NOMO-1 treated with dmso at 0.1 percent for 144 hours (cell line): ENCODE measurements at regions not wholly inside any gene's neighbourhood (a gene's known extent, or its start where the extent isn't known, plus 50 kb on each side); places are given as distances from the start of the nearest gene placed in this dataset.
"Not testable (repeated sequence)": the region's sequence is repeated elsewhere in the genome, so short reads cannot be mapped to it uniquely, and the experiment has no call there.

Experiments
- DNase-seq: peaks from one replicate; lab custom pipeline; 2025; ENCODE audit not compliant: unreplicated experiment; lab: John Stamatoyannopoulos, UW

DNA sequence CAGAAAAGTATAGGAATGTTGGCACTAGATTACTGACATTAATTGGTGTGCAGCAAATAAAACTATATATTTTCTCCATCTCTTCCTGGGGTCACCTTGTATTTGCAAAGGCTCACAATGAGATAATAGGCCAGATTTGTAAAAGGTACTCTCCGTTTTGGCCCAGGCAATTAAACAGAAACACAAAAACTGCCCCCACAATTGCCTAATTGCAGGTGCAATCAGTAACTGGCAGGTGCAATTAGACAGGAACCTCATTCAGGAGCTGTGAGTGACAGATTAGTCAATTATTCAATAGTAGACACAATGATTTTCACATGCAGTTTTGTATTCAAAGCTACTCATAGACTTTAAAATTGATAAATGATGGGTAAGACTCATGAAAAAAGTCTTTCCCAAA is 451.4 kb upstream of the ID2 start:
- no peak for DNase-seq

DNA sequence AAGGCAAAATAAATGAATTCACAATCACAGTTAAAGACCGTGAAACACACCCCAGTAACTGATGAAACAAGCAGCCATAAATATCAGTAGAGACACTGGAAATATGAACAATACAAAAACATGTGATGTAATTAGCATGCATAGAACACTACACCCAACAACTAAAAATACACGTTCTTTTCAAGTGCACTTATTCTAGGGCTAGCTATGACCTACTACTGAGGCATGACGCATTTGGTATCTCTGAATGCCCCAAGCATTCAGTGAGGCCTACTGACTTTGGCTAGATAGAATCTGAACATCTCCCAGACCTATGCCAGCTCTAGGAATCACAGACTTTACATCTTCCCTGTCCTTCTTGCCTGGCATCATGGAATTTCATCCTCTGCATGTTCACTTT is 450.0 kb upstream of the ID2 start:
- DNase-seq = no peak

DNA sequence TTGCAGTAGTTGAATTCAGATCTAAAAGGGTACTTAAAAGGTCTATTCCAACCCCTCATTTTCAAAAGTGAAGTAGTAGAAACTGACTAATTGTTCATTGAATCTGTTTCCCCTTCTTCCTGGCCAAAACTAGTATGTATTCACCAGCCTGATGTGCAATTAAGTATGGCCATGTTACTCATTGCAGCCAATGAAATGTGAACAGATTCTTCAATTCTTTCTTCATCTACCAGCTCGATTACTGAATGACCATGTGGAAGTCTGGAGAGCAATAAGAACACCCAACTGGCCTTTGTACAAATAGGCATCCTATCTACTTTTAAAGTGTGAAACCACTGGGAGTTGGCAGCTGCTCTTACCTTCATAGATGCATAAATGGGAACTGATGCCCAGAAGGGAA is 449.0 kb upstream of the ID2 start:
- no peak for DNase-seq

DNA sequence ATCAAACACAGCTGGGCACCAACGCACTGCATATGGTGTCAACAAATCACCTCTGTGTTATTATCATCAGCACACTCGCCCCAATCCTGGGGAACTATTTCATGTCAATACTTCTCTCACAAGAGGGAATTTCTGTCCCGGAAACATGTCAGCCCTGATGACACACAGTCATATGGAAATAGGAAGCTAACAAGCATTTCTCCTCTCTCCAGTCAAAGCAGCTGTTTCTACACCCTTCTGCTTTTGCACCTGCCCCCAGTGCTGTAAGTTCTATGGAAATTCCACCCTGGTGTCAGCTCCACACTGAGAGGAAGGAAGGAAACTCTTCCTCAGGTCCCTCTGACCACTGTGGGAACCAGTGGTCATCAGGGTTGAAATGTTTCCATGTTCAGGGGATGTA is 447.6 kb upstream of the ID2 start:
- no peak for DNase-seq

DNA sequence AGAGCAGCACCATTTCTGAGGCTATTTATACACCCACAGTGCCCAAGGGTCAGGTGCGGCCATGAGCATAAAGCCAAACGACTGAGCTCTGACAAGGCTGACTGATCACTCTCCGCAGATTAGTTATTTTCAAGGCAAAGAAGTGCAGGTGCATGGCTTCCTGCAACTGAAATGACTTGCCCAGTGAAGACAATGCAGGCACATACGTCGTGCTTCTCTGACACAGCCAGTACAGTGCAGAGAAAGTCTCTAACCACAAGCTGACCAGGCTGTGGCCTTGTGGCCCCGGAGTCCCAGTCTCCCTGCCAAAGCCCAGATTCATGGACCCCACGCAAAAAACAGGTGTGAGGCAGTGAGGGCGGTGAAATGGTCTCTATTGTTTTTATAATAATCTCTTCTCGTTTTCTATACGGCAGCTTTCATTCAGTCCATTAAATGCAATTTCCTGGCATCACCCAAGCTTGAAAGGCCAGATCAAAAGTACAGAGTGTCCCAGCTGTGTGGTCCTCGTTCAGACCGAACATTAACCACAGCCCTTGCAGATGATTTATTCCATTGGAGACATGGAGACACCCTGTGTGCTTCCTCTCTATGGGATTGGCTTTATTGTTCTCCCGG is 447.0 kb upstream of the ID2 start:
- DNase-seq = no peak

DNA sequence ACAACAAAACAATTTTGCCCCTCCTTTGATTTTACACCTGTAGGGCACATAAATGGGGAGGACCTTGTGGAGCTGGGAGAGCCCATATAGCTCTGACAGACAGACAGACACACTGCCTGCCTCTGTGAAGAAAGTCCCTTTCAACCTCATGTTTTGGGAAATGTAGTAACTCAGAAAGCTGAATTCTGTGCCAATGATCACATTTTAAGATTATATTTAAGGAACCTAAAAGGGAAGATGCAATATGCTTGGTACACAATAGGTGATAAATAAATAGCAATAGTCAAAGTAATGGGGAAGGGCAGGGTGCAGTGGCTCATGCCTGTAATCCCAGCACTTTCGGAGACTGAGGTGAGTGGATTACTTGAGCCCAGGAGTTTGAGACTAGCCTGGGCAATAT is 446.4 kb upstream of the ID2 start:
- DNase-seq = no peak

DNA sequence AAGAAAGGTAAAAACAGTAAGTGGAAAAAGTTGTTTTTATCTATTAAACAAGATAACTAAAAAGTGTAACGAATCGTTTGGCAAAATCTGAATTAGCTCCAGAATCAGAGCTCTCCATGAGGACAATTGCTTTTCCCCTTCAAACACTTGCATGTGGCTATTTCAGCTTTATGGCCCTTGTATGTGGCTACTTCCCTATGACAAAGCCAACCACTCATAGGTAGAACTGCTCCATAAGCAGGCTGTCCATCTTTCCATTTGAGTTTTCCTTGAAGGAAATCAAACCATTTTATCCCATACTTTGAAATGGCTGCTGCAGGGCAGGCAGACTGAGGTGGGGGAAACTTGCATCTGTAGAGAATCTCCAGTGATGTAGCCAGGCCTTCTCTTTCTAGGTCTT is 445.5 kb upstream of the ID2 start:
- DNase-seq = no peak

DNA sequence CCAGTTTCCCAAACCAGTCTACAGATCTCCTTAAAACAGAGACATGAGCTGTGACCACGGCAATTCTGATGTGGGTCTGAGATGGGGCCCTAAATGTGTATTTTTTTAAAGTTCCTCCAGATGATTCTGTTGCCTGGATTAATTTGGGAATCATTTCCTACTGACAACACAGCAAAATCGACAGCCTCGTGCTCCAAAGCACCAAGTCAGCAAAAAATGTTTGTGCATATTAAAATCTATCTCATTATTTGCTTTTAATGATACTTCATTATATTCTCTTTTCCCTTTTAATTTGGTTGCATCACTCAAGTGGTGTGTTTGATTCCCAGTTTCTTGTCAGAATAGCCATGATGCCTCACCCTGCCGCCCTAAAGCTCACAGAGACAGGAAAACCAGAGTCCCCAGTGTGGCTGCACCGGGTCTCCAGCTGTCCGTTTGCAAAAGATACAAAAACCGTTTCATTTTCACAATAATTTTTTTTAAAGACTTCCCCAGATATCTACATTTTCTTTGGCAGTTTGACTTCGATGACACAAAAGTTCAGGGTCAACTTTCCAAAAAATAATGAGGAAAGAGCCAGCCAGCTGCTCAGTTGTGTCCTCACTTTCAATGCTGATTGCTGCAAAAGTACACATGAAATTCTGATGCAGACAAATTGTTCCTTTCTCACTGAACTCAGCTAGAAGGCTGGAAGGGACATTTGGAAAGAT is 443.2 kb upstream of the ID2 start:
- no peak for DNase-seq

DNA sequence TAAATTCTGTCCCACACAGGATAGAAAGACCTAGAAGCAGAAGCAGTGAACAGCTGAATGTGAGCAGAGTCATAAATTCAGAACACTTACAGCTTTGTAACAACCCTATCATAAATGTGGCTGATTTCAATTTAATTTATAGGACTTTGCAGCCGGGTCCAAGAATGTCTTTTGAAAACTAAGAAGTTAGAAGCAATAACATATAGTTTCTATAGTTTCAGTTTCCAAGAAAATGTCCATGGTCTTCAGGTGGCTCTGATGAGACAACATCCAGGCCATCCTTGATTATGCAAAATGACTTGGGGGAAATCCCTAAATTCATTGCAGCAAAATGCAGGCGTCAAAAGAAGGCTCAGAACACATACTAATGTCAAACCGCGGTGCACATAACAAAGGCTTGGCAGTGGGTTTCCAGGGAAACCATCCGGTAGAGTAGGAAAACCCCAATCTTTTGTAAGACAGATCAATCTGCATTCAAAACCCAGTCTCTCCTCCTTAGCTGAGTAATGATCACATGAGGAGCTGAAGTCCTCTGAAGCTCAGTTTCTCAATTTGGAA is 442.2 kb upstream of the ID2 start:
- DNase-seq = no peak

DNA sequence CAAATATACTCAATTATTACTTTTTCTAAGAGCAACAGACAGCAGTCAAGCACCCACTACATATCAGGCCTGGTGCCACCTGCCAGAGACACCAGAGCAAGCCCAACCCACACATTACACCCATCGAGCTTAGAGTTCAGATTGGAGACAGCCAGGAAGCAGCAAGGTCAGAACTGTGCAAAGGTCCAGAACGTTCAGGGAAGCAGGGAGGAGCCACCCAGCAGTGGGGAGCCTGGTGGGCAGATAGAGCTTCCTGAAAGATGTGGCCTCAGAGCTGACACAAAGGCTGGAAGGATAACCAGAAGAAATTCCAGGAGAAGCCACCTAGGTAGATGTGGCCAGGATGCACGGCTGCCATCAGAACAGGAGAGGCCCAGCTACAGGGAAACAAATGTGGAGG is 440.5 kb upstream of the ID2 start:
- DNase-seq = no peak

DNA sequence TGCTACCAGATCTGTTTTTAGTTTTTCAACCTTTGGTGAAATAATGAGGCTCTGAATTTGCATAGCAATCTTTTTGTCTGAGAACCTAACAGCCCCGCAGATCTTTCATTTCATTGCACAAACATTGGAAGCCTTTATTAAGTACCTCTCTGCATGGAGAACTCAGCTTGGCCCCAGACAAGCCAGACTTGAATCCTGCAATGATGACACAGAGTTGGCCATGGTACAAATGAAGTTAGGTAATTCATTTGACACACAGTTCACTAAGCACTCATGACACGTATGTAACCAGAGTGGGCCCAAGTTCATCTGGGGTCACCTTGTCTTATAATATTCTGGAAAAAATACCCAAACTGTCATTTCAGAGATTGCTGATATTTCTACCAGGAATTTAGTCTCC is 439.1 kb upstream of the ID2 start:
- DNase-seq = no peak

DNA sequence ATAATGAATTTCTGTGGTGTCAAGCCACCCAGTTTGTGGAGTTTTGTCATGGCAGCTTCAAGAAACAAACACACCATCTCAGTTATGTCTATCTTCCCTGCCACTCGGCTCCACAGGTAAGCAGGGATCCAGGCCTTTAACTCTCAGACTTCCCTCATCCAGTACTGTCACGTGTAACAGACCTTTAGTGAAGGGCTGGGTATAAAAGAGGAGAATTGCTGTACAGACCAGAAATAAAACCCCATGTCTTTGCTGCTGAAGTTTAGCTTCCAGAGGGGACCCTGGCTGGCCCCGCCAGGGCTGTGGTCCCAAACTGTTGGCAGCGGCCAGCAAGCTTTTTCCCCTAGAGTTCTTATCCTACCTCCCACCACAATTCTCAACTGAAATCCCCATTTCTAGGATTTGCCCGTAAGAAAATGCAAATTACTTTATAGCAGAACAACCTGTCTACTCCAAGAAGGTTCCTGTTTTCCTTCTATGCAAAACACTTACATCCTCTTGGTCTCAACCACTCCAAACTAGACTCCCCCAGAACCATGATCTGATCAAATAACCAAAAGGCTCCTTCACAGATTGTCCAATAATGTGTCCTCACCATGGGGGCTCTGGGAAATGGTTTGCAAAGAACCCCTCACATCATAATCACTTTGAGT is 438.0 kb upstream of the ID2 start:
- DNase-seq = no peak

DNA sequence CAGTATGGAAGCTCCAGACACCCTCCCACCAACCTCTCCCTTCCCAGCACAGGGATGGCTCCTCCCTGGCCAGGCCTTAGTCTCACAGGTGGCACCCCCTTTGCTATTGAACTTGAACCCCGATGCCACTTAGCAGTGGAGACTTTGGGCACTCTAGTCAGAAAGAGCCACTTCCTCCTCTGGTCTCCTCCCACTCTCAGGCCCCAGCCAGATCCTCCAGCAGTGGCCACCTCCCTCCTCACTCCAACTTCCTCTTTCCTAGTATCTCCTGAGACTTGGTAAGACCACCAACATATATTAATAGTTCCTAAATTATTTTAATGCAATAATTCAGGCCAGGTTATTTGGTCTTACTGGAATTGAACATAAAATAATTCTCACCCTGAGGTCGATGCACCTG is 437.2 kb upstream of the ID2 start:
- peak; percentile 81 for DNase-seq

DNA sequence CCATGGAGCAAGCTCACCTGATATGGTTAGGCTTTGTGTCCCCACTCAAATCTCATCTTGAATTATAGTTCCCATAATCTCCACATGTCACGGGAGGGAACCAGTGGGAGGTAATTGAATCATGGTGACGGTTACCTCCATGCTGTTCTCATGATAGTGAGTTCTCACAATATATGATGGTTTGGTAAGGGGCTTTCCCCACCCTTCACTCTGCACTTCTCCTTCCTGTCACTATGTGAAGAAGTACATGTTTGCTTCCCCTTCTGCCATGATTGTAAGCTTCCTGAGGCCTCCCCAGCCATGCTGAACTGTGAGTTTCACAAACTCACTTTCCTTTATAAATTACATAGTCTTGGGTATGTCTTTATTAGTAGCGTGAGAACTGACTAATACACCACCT is 435.7 kb upstream of the ID2 start:
- no peak for DNase-seq

DNA sequence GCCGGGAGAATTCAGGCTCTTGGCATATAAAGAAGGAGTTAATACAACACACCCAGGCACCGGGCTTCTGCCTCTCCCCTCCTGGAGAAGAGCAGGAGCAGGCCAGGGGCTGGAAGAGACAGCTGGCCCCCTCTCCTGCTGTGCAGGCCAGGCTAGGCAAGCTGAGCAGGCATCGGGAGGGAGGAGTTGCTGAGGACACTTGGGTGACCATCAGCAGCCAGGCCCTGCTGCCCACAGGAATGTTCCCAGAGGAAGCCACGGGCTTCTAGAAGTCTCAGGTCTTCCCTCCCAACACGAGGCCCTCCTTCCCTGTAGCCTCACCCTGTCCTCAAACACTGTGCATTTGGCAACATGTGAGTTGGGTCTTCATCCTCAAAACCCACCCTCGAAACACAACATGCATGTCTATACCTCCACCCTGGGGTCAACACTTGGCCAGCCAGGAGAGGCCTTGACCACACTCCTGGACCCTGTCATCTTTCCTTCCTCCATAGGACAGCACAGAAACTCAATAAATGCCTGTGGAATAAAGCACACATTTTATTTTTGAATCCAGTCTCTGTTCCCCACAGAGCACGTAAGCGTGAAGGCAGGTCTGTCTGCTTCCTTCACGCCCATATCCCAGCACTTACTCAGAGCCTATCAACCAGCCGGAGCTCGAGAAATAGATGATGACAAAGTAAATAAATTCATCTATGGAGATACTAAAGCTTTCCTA is 433.8 kb upstream of the ID2 start:
- DNase-seq = no peak

DNA sequence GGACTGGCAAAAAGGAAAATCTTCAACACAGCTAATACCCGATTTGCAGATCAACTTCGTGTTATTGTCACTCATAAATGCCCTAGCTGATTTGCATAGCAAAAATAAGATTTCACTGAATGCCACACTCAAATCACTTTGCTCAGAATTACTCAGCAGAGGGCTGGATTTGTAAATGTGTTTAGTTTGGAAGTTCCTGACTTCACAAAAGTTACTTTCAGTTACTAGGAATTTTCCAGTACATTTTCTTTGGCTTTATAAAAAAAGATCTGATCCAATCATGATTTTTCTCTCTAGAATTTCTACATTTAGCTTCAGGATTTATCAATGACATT is 433.3 kb upstream of the ID2 start:
- no peak for DNase-seq

DNA sequence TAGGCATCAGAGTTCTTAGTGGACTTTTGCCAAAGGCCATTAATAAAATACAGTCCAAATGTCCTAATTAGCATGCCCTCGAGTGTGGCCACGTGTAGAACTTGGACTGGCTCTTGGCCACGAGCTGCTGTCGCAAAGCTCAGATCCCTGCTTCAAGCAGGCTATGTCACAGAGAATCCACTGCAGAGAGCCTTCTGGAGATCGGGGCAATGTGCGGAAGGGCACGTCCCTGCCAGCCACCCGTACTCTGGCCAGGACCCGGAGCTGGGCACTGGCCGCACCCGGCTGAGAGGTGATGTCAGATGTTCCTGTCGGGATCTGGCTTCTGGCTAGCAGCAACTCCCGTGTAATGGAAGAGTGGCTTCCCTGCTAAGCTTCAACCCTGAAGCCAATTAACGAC is 432.7 kb upstream of the ID2 start:
- no peak for DNase-seq

DNA sequence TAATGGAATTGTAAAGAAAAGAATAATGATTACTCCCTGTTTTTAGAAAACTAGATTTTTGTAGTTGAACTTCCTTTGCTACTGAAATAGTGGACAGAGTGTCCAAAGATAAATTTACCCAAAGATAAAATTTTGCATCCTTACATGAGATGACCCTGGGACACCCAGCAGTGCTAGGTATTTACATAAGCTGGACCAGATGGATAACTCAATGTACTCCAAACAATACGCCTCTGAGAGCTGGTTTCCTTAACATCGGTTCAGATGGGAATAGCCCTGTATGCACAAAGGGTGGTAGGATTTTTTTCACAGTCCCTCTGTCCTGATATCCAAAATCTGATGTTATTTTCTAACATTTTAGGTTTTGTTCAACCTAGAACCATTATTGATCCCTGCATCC is 432.1 kb upstream of the ID2 start:
- DNase-seq = no peak

DNA sequence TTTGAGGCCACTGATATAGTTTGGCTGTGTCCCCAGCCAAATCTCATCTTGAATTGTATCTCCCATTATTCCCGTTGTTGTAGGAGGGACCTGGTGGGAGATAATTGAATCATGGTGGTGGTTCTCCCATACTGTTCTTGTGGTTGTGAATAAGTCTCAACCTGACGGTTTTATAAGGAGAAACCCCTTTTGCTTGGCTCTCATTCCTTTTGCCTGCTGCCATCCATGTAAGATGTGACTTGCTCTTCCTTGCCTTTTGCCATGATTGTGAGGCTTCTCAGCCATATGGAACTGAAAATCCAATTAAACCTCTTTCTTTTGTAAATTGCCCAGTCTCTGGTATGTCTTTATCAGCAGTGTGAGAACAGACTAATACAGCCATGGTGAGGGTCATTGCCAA is 431.6 kb upstream of the ID2 start:
- DNase-seq = not testable (repeated sequence)

DNA sequence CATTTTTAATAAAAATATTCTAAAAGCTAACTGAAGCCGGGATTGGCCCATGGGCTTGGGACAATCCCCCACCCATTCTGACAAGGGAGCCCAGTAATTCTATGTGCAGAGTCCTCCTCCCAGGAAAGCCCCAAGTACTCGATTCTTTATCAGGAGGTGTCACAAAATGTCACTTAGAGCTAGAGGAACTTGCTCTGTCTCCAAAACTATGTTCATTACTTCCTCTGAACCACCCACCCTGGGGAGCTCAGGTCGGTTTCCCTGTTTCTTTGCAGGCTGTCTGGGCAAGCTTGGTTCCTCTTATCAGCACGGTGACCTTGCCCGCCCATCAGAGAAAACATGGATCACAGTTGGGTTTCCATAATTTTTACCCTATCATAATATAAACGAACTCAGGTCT is 430.6 kb upstream of the ID2 start:
- DNase-seq = peak; percentile 16

DNA sequence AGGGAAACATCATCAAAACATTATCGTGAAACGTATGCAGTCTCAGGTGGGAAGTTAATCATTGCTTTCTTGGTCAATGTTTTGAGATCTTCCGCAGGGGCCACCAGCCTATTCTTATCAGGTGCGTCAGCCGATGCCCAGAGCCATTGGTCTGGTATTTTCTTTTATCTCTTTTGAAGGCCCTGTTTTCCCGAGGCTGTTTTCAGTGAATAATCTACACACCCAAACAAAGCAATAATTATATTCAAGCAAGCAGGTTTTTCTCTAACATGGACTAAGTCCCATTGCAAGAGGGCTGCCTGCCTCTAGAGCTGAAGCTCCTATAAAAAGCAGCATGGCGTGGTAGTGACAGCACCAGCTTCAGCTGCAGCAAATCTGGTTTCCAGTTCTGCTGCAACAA is 430.0 kb upstream of the ID2 start:
- no peak for DNase-seq
